ENCODE measurements at regions not wholly inside any gene's neighbourhood (a gene's known extent, or its start where the extent isn't known, plus 50 kb on each side); places are given as distances from the start of the nearest gene placed in this dataset.

DNA sequence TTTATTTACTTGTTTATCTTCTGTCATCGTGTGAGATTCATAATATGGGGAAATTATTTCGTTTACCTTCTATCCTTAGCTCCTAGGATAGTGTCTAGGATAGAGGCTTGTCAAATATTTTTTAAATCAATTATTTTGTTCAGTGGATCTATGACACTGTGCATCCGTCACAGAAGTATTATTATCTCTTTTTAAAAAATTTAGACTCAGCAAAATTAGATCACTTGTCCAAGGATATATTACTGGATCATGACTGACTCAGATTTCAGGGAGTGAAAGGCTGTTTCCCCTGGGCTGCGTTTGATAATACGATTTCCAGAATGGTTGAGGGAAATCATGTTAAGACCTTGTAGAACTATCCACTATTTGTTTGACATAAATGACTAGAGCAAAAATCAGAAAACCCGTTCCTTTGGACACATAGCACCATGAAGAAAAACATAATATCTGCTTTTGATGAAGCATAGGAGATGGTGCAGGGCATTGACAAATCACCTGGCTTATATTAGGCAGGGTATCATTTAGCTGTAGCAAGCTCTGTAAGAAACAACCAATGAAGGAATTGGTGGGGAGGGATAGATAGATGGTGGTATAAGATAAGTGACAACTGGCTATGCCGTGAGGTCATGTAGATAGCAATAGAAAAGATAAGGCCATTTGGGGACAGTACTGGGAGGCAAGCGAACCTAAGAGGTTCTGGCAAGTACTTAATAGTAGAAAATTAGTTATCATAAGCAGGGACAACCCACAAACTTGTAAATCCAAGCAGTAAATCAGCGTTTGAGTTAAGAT is 465.2 kb upstream of the MAN1A1 start:
- H3K4me1 Mint-ChIP-seq (ENCODE audit: low read depth), result no peaks in the 10 kb centered on the region
- H3K36me3 Mint-ChIP-seq (ENCODE audit: low read depth), result no peaks in the 10 kb centered on the region
- no peaks in the 10 kb centered on the region for H3K9me3 Mint-ChIP-seq (ENCODE audit: low read depth)
- no peak overlapping the region for H3K27ac Mint-ChIP-seq (ENCODE audit: unreplicated experiment)
- TF ChIP-seq, protein P1, sequence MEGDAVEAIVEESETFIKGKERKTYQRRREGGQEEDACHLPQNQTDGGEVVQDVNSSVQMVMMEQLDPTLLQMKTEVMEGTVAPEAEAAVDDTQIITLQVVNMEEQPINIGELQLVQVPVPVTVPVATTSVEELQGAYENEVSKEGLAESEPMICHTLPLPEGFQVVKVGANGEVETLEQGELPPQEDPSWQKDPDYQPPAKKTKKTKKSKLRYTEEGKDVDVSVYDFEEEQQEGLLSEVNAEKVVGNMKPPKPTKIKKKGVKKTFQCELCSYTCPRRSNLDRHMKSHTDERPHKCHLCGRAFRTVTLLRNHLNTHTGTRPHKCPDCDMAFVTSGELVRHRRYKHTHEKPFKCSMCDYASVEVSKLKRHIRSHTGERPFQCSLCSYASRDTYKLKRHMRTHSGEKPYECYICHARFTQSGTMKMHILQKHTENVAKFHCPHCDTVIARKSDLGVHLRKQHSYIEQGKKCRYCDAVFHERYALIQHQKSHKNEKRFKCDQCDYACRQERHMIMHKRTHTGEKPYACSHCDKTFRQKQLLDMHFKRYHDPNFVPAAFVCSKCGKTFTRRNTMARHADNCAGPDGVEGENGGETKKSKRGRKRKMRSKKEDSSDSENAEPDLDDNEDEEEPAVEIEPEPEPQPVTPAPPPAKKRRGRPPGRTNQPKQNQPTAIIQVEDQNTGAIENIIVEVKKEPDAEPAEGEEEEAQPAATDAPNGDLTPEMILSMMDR (IDR thresholded peaks at IDR 0.05), result no peak
- H3K4me3 Mint-ChIP-seq (ENCODE audit: unreplicated experiment), result no peak overlapping the region
- peaks cover 2% of the 10 kb centered on the region for H3K27me3 Mint-ChIP-seq (ENCODE audit: low read depth)
- DNase-seq (ENCODE audit: low spot score), result no peak

DNA sequence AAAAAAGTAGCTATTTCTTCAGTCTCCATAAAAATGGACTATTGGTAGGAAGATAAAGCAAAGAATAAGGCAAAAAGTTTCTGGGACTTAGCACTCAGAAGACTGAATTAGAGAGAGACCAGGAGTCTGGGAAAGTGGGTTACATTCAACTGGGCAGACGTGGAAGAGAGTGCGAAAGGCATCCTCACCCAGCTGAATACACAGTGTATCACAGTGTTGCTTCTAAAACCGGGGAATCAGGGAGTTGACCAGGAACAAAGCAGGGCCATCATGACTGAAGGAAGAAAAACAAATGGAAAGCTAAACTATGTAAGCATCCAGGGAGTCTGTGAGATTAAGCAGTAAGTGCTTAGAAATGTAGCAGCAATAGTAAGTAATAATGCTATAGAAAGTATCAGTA is 452.9 kb upstream of the MAN1A1 start:
- Mint-ChIP-seq H3K27ac (ENCODE audit: unreplicated experiment) (no peak overlapping the region), H3K4me3 (ENCODE audit: unreplicated experiment) (no peak overlapping the region), H3K36me3 (ENCODE audit: low read depth) (no peaks in the 10 kb centered on the region), H3K9me3 (ENCODE audit: low read depth) (no peaks in the 10 kb centered on the region), H3K27me3 (ENCODE audit: low read depth) (peaks cover 4% of the 10 kb centered on the region), H3K4me1 (ENCODE audit: low read depth) (no peaks in the 10 kb centered on the region)
- no peak for DNase-seq (ENCODE audit: low spot score)
- TF ChIP-seq, protein P1 (IDR thresholded peaks at IDR 0.05), result no peak

DNA sequence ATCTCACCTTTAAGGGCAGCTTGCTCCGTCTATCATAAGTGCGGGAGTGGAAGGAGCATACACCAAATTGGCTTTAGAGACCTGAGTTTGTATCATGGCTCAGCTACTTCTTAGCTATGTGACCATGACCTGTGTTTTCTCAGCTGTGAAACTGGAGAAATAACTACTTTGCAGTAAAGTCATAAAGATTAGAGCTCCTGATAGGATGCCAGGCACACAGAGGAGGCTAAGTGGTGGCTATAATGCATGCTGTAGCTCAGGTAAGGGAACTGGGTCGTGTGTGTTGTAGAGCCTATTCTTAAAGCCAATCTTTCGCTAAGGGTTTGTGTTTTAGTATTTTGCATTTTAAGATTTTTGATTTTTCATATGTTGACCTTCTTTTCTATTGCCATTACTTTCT is 451.5 kb upstream of the MAN1A1 start:
- H3K27me3 Mint-ChIP-seq (ENCODE audit: low read depth), result no peaks in the 10 kb centered on the region
- H3K4me1 Mint-ChIP-seq (ENCODE audit: low read depth), result no peaks in the 10 kb centered on the region
- H3K36me3 Mint-ChIP-seq (ENCODE audit: low read depth), result no peaks in the 10 kb centered on the region
- H3K27ac Mint-ChIP-seq (ENCODE audit: unreplicated experiment), result no peak overlapping the region
- DNase-seq (ENCODE audit: low spot score), result no peak
- no peaks in the 10 kb centered on the region for H3K9me3 Mint-ChIP-seq (ENCODE audit: low read depth)
- H3K4me3 Mint-ChIP-seq (ENCODE audit: unreplicated experiment), result no peak overlapping the region
- TF ChIP-seq, protein P1 (IDR thresholded peaks at IDR 0.05), result no peak

DNA sequence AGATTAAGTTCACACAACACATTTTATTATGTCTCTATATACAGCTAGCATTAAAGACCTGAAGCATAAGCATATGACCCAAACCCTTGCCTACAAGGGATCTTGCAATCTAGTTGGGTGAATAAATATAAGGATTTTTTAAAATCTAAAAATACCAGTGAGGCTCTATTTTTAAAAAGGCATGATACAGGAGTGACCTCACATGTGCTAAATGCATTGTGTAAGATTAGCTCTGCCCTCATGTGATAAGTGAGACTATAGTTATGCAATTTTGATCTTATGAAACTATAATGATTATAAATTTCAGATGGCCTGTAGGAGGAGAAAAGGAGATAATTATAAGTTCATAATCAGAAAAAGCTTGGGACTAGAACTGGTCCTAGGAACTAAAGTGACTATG is 451.0 kb upstream of the MAN1A1 start:
- DNase-seq (ENCODE audit: low spot score), result no peak
- H3K27ac Mint-ChIP-seq (ENCODE audit: unreplicated experiment), result no peak overlapping the region
- H3K36me3 Mint-ChIP-seq (ENCODE audit: low read depth), result no peaks in the 10 kb centered on the region
- H3K4me3 Mint-ChIP-seq (ENCODE audit: unreplicated experiment), result no peak overlapping the region
- no peaks in the 10 kb centered on the region for H3K27me3 Mint-ChIP-seq (ENCODE audit: low read depth)
- no peaks in the 10 kb centered on the region for H3K9me3 Mint-ChIP-seq (ENCODE audit: low read depth)
- TF ChIP-seq, protein P1 (IDR thresholded peaks at IDR 0.05), result no peak
- H3K4me1 Mint-ChIP-seq (ENCODE audit: low read depth), result no peaks in the 10 kb centered on the region

DNA sequence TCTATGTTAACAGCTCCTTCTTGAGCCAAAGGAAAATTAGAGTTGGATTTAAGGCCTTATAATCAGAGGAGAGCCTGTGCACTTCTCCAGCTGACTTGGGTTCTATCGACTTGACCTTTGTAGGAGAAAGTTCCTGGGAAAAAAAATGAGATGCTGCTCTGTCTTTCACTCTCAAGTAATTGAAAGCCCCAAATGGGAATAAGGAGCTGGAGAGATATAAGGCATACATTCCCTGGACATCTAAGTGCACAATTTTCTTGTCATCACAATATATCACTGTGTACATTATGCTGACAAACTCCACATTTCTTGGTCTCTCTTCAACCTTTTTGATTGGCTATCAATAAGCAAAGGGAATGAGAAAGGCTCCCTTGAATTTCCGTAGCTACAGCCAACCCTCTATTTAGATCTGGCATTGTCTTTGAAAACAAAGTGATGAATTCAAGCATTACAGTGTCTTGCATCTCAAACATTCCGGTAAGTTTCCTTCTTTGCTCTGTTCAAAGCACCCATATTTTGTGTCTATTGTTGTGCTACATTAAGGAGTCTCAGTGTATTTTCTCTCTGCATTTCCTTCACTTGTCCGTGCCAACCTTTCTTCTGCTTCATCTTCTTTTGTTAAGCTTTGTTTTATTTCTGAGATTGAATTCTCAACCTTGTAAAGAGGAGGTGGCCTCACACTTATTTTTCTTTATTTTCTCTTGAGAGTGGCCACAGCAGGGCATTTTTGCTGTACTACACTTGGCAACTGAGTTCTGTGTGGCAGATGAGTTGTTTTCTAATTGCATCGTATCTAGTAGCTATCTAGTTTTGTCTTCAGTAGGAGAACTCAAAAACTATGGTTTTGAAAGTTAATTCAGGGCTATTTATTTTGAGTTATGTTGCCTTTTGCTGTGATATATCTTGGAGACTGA is 450.3 kb upstream of the MAN1A1 start:
- Mint-ChIP-seq H3K36me3 (ENCODE audit: low read depth) (no peaks in the 10 kb centered on the region), H3K27ac (ENCODE audit: unreplicated experiment) (no peak overlapping the region)
- TF ChIP-seq, protein P1 (IDR thresholded peaks at IDR 0.05), result no peak

More for the DNA sequence above, 450.3 kb upstream of the MAN1A1 start:
- Mint-ChIP-seq H3K27me3 (ENCODE audit: low read depth) (no peaks in the 10 kb centered on the region), H3K4me1 (ENCODE audit: low read depth) (no peaks in the 10 kb centered on the region), H3K4me3 (ENCODE audit: unreplicated experiment) (no peak overlapping the region), H3K9me3 (ENCODE audit: low read depth) (no peaks in the 10 kb centered on the region)
- no peak for DNase-seq (ENCODE audit: low spot score)

Data from chondrocyte (in vitro differentiated cells).